HG03159 (cell line): ENCODE measurements at regions not wholly inside any gene's neighbourhood (a gene's known extent, or its start where the extent isn't known, plus 50 kb on each side); places are given as distances from the start of the nearest gene placed in this dataset.
"Not testable (repeated sequence)": the region's sequence is repeated elsewhere in the genome, so short reads cannot be mapped to it uniquely, and the experiment has no call there.

Experiments used
- ATAC-seq: cut with Tn5 transposase; IDR thresholded peaks from one replicate; pipeline ENCODE4 v1.9.1; 2021; ENCODE audit warnings: mild to moderate bottlenecking, moderate library complexity; ENCODE audit not compliant: unreplicated experiment

DNA sequence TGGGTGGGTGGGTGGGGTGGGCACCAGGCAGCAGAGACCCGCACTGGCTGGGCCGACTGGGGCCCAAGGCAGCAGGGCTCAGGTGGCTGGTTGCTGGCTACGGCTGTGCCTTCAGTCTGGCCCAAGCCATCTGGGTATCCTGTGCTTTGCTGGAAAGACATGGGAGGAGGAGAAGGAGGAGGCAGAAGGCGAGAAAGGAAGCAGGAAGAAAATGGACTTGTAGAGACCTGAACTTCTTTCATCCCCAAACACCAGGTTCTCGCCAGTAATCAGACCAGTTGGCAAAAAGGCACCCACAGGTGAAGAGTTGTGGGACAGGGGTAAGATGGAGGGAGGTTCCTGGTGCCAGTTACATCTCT lies 78.8 kb downstream of the IGLL1 start:
- ATAC-seq: no peak

- no peak for ATAC-seq
Observed at GRCh38 chr22:23500508-23501260, 79.4 kb downstream of the IGLL1 start.

GRCh38 chr22:23499845-23500500 lies 80.1 kb downstream of the IGLL1 start:
- ATAC-seq: no peak

DNA sequence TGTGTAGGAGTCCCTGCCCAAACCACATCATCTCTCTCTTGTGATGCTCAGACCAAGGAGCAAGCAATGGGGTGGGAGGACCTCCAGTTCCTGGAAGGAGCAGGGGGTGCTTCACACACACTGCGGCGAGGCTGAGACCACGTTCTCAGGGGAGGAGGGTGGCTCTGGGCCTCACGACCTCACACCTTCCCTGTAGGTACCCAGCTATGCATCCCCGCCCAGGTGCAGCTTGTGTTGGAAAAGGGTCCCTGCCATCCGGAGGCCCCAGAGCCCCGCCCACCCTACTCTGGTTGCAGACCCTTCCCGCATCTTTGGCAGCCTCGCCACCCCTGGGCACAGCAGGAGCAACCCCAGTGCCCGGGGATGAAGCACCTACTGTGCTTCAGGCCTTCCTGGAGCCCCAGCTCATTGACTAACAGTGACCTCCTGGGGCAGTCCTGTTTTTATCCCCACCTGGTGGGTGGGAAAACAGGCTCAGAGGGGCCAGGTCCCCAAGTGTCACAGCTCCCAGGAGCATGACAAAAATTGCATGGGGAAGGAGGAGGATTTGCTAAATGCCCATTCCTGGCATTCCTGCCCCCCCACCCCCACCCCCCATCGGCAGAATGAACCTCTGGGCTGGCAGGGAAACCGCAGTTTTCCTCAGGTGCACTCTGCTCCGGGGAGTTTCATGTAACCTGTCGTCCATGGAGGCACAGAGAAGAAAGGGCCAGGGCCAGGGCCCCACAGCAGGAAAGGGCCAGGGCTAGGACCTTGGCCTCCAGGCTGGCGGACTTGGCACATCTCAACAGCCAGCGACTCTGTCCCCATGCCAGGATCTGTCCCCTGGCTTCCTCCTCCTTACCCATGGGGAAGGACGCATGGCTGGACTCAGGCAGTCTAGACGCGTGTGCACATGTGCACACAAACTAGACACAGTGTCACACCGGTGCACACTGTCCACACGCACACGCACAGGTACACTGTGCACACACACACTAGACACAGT lies 81.0 kb downstream of the IGLL1 start:
- ATAC-seq: no peak

- not testable (repeated sequence) for ATAC-seq
Observed at GRCh38 chr22:23497889-23498288, 82.2 kb downstream of the IGLL1 start.

GRCh38 chr22:23497016-23497885 lies 82.8 kb downstream of the IGLL1 start:
- ATAC-seq: no peak

GRCh38 chr22:23496445-23496833 lies 83.7 kb downstream of the IGLL1 start:
- no peak for ATAC-seq

DNA sequence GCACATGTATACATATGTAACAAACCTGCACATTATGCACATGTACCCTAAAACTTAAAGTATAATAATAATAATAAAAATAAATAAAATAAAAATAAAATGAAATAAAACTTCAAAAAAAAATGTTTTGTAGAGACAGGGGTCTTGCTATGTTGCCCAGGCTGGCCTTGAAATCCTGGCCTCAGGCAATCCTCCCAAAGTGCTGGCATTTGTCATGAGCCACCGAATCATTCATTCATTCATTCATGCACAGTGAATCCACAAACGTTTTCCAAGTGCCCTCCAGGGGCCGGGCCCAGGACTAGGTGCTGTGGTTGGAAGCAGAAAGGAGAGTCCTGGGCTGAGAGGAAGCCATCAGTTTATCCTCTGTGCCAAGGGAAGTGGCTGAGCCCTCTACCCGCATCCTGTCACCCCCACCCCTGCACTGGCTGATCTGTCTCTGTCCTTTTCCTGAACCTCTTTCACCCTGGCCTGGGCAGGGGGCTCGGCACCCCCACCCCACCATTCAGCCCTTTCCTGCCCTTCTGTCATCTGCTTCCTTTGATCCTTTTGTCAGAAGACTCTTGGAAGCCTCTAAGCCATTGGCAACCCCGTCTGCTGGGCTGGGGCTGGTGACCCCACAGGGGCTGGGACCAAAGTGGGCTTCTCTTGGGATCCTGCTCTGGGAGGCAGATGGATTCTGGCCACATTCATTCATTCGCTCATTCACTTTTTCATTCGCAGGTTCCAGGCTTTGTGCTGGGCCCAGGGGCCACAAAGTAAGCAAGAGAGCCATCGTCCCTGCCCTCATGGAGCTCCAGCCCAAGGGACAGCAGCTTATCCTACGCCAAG lies 84.3 kb downstream of the IGLL1 start:
- ATAC-seq: no peak

GRCh38 chr22:23494930-23495266 lies 85.2 kb downstream of the IGLL1 start:
- no peak for ATAC-seq

DNA sequence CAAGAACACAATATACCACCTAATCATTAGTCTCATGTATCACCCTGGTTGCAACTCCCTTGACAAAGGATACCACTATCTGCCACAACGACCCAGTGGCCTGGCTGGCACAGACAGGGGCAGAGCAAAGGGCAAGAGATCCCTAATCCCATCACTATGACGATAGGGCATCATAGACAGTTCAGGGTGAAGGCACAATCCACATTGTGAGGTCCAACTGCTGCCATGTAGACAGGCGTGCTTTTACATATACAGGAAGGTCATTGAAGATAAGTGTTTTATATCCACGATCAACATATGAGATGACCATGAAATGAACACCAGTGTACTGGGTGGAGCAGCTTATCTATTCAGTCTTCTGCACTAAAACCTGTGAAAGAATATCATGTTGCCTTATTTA lies 94.6 kb downstream of the IGLL1 start:
- no peak for ATAC-seq

DNA sequence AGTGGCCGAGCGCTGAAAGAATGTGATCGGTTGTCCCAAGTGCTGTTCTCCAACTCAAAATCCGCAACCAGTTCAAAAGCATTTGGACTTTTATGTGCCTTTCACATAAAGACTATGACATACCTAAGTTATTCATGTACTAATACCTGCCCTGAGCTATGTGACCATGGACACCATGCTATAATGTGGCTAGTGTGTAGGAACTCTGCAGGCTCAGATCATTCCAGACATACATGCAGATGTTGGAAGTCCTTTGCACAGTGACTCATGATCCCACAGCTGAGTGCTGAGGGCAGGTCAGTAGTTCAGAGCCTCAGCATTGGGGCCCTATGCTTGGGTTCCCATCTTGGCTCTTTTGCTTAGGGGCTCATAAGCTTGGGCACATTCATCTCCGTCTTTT lies 95.4 kb downstream of the IGLL1 start:
- no peak for ATAC-seq

- no peak for ATAC-seq
Observed at GRCh38 chr22:23481369-23481768, 98.7 kb downstream of the IGLL1 start.

GRCh38 chr22:23478175-23478574 lies 101.9 kb downstream of the IGLL1 start:
- ATAC-seq: no peak

- ATAC-seq: not testable (repeated sequence)
Observed at GRCh38 chr22:23474531-23474930, 105.6 kb downstream of the IGLL1 start.

DNA sequence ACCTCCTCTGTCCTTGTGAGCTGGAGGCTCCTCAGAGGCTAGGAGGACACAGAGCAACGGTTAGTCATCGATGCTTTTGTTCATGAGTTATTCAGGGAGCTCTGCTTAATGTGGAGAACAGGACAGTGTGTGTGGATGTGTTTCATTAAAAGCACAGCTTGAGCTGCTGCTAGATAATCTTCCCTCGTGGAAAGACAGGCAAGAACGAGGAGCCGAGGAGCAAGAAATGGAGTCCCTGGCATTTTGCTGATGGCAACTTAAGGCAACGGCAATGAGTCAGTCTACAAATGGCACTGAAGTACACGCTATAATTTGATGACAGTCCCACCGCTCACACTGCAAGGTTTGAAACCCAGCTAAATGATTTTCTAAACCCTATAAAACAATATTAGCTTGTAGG lies 106.2 kb downstream of the IGLL1 start:
- no peak for ATAC-seq

DNA sequence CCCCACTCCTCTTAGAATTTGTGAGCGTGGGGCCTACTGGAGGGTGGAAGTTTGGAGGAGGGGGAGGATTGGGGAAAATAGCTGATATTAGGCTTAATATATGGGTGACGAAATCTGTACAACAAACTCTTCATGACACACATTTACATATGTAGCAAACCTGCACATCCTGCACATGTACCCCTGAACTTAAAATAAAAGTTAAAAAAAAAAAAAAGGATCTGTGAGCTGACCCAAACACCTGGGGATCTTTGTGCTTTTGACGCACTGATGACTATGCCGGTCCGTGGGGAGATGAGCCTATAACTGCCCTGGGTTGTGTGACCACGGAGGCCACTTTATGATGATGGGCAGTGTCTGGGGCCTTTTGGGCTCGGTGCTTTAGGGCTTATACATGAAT lies 107.7 kb downstream of the IGLL1 start:
- not testable (repeated sequence) for ATAC-seq

- no peak for ATAC-seq
Observed at GRCh38 chr22:23471698-23472097, 108.4 kb downstream of the IGLL1 start.

DNA sequence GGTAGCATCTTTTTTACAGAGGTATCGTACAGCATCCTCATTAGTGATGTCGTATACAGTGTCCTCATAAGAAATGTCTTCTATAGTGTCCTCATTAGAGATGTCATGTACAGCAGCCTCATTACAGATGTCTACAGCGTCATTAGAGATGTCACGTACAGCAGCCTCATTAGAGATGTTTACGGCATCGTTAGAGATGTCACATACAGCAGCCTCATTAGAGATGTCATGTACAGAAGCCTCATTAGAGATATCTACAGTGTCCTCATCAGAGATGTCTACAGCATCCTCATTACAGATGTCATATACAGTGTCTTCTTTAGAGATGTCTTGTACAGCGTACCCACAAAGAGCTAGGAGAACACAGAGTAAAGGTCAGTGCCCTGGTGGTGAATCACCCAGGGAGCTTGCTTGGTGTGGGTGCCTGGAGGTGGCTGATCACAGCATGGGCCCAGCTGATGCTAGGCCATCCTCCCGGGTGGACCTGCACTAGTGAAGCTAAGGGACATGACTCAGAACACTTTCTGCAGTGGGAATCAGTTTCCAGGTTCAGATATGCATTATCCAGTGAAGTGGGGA lies 109.2 kb downstream of the IGLL1 start:
- ATAC-seq: no peak

- no peak for ATAC-seq
Observed at GRCh38 chr22:23467721-23468294, 112.3 kb downstream of the IGLL1 start.
